GM06990 (cell line): ENCODE measurements at regions not wholly inside any gene's neighbourhood (a gene's known extent, or its start where the extent isn't known, plus 50 kb on each side); places are given as distances from the start of the nearest gene placed in this dataset.

ENCODE experiments used
- DNase-seq: peaks from one replicate; pipeline ENCODE4 v3.0.0-alpha.2; 2011; ENCODE audit not compliant: insufficient read length; ENCODE audit errors: extremely low read depth
- H3K27me3 ChIP-seq: replicated peaks from 2 replicates; pipeline ENCODE4 v1.6.0; 2011; ENCODE audit warnings: low read length; ENCODE audit not compliant: control insufficient read depth, insufficient read depth
- H3K36me3 ChIP-seq: 2 replicates; pipeline ENCODE4 v1.5.1; 2011; ENCODE audit warnings: low read length; ENCODE audit not compliant: control insufficient read depth, insufficient read depth
- H3K4me3 ChIP-seq: replicated peaks from 2 replicates; pipeline ENCODE4 v1.5.1; 2011; ENCODE audit warnings: low read depth, mild to moderate bottlenecking, control low read depth, low read length
- CTCF ChIP-seq: IDR thresholded peaks from 2 replicates; pipeline ENCODE4 v1.5.1; 2011; ENCODE audit warnings: low read length, control low read depth, mild to moderate bottlenecking, inconsistent platforms; ENCODE audit not compliant: insufficient read depth, poor library complexity, severe bottlenecking

- no peaks in the 10 kb centered on the region for H3K36me3 ChIP-seq
- no peak for DNase-seq
- H3K4me3 ChIP-seq = no peak overlapping the region
- no peaks in the 10 kb centered on the region for H3K27me3 ChIP-seq
- no peak for TF ChIP-seq CTCF
Observed at GRCh38 chr3:145981056-145981455, 179.9 kb downstream of the PLOD2 start.

- no peaks in the 10 kb centered on the region for H3K27me3 ChIP-seq
- H3K4me3 ChIP-seq = no peak overlapping the region
- DNase-seq = no peak
- no peaks in the 10 kb centered on the region for H3K36me3 ChIP-seq
- TF ChIP-seq CTCF = no peak
Observed at GRCh38 chr3:145983101-145983500, 177.9 kb downstream of the PLOD2 start.
